GM19324 (cell line): ENCODE measurements at regions not wholly inside any gene's neighbourhood (a gene's known extent, or its start where the extent isn't known, plus 50 kb on each side); places are given as distances from the start of the nearest gene placed in this dataset.

ENCODE experiments used
- ATAC-seq: cut with Tn5 transposase; IDR thresholded peaks from one replicate; pipeline ENCODE4 v1.9.1; 2021; ENCODE audit warnings: mild to moderate bottlenecking, moderate library complexity; ENCODE audit not compliant: unreplicated experiment, low FRiP score

DNA sequence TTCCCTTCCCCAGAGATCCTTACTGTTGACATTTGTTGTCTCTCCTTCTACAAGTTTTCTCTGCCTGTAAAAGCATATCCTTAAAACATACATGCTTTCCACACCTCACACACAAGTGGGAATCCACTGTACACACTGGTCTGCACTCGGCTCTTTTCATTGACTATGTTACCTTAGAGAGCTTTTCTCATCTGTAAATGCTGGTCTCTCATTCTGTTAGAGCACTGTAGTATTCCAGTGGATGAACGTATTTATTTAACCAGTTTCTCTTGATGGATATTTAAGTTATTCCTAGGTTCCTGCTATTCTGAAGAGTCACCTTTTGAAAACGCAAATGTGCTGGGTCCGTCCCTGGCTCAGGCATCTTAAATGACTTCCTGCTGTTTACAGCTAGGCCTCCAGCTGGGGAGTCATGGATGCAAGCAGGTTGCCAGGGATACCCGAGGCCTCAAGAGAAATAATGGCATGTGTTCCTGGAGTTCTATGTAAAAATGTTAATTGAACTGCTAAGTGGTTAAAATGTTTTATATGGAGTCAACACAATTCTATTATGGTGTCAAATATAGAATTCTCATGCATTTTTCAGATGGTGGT is 61.1 kb upstream of the TGM3 start:
- ATAC-seq: no peak

DNA sequence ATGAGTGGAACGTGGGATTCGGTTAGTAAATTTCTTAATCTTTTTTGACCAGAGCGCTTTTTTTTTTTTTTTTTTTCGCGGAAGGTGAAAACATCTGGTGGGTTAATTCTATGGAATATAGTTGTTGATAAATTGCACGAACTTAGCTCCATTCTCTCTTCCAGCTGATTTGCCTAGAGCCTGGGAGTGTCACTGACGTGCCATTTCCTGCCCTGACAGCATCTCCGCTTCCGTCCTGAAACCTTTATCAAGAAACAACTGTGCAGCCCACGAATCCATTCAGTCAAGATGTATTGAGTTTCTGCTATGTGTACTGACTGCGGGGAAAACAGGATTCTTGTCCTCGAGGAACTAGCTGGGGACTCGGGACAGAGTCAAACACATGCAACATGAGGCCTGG is 59.5 kb upstream of the TGM3 start:
- no peak for ATAC-seq

DNA sequence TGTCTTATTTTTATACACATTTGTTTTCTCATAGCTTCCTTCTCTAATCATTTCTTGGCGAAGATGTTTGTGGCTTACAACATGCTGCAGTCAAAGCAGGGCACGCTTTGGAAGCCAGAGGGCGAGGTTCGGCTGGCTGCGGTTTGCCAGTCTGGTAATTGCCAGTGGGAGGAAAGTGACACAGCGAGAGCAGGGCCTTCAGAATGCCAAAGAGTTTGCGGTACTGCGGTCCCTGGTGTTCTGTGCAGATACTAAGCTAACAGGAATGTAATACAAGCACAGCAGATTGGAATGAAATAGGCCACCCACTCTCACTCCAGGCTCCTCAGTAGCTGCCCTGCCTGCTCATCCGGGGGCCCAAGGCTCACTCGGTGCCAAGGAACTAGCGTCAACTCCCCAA is 58.7 kb upstream of the TGM3 start:
- no peak for ATAC-seq

DNA sequence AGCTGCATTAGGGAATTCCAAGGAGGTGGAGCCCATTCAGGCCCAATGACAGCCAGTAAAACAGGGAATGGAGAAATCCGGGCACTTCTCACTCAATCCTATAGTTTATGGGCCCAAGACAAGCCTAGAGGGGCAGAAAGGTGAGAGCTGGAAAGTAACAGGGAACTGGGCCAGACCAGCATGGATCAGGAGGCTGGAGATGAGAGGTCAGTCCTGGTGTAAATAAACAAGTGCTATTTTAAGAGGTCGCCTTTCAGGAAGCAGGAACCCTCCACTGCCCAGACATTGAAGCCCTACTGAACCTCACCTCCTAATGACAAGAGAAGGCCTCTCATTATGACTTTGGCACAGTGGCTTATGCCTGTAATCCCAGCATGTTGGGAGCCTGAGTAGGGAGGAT is 57.2 kb upstream of the TGM3 start:
- no peak for ATAC-seq

DNA sequence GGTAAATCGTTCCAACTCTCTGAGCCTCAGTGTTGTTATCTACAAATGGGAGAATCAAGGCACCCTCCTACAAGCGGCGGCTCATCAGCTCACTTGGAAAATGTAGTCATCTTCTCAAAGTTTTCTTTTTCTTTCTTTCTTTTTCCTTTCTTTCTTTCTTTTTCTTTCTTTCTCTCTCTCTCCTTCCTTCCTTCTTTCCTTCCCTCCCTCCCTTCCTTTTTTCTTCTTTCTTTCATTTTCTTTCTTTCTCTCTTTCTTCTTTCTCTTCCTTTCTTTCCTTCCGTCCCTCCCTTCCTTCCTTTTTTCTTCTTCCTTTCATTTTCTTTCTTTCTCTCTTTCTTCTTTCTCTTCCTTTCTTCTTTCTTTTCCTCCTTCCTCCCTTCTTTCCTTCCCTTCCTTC is 55.0 kb upstream of the TGM3 start:
- no peak for ATAC-seq

DNA sequence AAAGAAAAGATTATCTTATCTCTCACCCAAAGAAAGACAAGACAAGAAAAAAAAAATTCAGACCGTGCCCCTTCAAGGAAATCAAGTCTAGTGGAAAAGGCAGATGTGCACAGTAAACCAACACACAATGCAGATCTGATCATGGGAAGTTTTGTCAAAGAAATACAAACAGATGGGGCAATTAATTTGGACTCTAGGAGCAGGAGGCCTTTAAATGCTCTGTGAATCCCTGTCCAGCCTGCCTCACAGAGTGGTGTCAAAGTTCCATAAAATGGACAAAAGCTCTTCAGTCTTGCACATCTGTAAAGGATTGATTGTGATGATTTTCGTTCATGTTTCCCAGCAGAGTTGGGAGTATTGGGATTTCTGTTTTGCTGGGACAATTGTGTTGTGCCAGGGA is 53.1 kb upstream of the TGM3 start:
- ATAC-seq: no peak

DNA sequence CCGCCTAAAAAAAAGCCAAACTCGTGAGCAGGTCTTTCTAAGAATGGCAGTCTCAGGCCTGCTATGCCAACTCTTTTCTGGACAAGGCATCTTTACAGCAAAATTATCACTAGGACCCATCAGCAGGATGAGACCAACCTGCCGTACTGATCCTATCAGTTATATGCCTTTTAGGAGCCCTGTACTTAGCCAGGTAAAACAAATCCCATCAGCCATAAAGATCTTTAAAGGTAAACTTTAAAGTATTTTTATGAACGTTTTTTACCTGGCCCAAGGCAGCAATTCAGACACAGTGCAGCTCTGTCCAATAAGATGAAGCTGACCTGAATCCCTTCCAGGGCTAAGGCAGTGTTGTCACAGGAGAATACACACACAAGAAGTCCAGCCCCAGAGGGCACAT is 51.3 kb upstream of the TGM3 start:
- ATAC-seq: no peak

DNA sequence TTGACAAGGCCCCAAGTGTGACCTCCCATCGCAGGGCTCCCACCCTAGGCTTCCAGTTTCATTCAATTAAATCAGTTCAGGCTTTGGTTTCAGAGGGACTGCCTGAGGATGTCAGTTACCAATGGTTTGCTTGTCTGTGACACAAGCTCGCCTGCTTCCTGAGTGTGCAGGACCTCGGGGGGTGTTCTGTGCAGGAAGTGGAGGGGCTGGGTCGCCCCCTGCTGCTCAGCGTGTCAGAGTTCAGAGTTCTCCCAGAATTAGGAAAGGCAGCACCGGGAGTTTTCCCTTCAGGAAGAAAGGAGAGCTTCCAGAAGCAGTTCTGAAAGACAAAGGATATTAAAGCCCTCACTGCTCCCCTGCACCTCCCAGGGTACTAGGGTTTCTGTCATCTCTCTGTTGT is 50.8 kb upstream of the TGM3 start:
- no peak for ATAC-seq

DNA sequence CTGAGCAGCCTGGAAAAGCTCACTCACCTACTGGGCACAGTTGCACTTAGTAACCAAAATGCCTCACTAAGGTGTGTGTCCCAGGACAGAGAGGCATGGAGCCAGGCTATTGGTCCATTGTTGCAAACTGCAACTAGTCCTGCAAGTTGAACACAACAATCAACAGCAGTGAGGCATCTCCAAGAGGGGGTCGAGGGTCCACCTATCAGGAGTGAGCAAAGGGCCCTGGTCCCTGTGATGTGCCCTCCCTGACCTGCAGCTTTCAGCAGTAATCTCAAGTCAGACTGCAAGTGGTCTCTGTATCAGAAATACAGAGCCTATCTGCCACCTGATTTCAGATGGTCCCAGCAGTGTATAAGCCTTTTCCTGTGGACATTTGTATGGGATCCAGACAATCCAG is 50.2 kb upstream of the TGM3 start:
- ATAC-seq: no peak
